ENCODE measurements at regions not wholly inside any gene's neighbourhood (a gene's known extent, or its start where the extent isn't known, plus 50 kb on each side); places are given as distances from the start of the nearest gene placed in this dataset.
"Not testable (repeated sequence)": the region's sequence is repeated elsewhere in the genome, so short reads cannot be mapped to it uniquely, and the experiment has no call there.

DNA sequence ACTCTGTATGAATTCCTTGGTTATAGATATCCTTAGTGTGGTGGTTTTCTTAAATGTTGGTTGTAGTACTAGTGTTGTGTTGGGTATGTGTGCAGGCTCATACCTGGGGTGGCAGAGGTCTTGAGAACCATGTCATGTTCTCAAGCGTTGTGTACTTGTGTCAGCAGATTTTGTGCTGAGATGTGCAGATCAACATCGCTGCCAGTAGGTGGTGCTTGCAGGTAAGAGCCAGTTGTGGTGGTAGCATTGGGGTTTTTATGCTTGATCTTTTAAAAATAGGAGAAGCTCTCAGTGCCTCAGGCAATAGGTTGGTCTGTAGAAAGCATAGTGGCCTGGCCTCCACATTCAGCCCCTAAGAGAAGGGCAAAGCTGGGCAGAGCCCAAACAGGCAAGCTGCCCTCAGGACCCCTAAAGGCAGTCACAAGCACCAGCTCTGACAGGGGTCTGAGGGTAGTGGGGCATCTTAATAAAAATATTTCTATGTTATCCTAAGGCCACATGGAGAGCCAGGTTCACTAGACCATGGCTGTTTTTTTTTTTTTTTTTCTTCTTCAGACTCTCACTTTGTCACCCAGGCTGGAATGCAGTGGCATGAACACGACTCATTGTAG lies 164.0 kb downstream of the IL20RB start:
- DNase-seq = no peak

DNA sequence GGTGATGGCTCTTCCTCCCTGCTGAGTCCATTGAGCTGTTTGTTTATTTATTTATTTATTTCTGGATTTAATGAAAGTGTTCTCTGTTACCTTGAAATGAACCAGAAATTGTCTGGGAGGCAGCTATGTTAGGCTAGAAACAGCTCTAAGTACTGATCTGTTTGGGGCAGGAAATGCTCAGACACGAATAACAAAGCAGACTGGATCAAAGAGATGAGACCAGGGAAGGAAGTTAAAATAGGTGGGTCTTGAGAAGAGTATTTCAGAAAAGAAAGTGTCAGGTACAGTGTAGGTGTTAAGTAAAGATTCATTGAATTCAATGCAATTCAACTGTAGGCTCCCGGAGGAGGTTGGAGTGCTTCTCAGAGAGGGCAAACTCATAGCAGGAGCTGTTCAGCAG lies 173.3 kb downstream of the IL20RB start:
- DNase-seq = no peak

DNA sequence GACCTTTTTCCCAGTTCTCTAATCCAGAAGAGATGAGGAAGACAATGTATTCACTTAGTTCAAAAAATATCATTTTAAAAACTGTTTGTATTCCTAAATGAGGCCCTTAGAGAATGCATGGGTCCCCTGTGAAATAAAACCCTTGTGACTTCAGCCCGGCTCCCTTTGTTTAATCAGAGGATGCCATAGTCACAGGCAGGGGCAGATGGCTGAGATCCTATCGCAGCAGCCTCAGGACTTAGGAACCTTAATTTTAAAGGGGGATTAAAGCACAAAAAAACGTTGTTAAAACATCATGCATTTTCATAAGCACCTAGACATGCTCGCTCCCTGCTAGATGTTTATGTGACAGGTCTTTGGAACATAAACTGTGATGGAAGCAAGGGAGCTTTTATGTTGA lies 176.6 kb downstream of the IL20RB start:
- DNase-seq = no peak

DNA sequence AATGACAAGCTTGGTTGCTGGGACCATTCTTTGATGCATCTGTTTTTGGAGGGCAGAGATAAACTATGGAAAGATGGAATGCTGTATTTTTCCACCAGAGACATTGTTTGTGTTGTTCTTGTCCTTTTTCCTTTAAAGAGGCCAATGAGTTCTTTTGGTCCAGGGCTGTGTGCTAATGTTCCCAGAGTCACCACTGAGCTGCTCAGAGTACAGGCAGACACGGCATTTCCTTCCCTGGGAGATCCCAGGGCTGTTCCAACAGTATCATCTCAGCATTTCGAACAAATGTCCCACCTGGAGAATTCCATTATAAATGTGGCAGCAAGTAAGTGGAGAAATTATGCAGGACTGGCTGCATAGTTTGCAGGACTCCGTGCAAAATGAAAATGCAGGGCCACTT lies 190.6 kb downstream of the IL20RB start:
- no peak for DNase-seq

DNA sequence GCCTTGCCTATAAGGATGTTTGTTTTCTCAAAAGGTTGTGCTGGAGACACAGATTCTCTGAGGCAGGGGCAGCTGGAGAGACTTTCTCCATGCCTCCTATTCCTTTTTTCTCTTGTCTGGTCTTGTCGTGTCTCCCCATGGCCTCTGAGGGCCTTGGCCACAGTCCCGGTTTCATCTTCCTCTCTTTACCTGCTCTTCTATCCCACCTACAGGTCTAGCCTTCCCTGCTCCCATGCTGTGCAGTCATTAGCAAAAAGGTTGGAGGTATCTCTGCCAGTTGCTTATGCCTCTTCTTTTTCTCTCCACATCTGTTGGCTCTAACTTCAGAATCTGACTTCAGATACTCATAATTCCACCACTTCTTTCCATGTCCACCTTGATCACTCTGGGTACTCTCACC lies 191.1 kb downstream of the IL20RB start:
- DNase-seq = no peak

DNA sequence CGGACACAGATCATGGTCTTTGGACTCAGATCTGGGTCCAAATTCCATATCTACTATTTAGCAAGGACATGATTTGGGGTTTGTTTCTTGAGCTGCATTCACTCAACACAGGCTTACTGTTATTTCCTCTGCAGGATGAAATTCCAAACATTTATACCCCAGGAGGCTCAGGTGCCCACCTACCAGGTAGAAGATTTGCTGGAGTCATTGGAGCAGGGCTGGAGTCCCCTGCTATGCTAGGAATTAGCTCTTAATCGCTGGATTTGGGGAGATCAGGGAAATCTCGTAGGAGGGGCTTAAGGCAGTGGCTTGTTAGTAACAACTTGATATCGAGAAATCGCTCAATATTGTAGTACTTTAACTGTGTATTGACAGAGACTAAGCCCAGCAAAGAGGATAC lies 193.0 kb downstream of the IL20RB start:
- no peak for DNase-seq

DNA sequence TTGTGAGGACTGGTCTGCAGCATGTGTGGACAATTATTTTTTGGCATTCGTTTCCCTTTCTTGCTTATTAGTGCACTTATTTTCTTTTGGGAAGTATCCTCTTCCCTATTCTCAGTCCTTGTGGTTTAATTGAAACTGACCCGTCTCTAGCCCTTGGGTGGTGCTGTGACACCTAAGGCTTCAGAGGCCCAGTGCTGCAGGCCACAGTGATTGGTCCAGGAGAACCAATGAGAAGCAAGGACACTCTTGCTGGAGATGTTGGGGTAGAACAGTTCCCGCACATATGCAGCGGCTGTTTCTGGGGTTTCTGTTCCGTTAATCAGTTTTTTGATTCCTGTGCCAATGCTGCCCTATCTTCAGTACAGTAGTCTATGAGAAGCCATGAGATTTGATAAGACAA lies 195.3 kb downstream of the IL20RB start:
- DNase-seq = not testable (repeated sequence)

DNA sequence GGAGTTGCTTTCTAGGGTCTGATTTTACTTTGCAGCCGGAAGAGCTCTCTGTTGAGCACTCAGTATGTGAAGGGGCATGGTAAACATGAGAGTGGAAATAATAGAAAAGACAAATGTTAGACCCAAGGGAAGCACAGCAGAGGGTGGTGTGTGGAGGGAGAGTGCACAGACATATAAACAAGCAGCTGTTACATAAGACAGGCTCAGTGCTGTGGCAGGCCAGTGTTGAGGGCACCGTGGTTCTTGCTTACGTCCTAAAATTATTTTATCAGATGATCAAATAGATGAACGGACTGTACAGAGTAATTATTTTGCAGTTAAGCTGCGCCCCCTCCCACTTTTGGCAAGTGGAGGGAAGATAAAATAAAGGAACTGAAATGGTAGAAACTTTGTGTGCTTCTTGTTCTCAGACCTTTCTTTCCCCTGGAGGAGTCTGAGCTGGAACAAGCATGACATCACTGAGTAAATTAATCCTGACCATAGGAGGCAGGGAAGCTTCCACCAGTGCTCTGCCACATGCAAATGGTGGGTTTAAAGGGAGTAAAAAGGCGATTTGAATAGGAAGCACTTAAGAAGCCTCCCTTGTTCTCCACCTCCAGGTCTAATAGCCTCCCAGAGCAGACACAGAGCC lies 205.6 kb downstream of the IL20RB start:
- no peak for DNase-seq

DNA sequence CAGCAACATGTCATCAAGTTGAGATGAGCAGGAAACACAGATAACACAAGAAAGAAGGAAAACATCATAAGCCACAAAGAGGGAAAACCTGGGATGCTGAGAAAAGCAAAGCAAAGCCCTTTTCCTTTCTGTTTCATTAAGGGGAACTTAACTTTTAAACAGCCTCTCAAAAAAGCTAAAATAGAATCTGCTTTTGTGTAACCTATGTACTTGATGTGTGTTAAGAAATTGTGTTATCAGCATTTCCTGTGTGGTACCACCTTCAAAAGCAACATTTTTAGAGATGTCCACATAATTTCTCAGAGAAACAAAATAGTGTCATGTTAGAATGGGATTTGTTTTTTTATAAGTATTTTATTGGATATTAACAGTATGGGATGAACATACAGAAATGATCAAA lies 206.2 kb downstream of the IL20RB start:
- DNase-seq = no peak

DNA sequence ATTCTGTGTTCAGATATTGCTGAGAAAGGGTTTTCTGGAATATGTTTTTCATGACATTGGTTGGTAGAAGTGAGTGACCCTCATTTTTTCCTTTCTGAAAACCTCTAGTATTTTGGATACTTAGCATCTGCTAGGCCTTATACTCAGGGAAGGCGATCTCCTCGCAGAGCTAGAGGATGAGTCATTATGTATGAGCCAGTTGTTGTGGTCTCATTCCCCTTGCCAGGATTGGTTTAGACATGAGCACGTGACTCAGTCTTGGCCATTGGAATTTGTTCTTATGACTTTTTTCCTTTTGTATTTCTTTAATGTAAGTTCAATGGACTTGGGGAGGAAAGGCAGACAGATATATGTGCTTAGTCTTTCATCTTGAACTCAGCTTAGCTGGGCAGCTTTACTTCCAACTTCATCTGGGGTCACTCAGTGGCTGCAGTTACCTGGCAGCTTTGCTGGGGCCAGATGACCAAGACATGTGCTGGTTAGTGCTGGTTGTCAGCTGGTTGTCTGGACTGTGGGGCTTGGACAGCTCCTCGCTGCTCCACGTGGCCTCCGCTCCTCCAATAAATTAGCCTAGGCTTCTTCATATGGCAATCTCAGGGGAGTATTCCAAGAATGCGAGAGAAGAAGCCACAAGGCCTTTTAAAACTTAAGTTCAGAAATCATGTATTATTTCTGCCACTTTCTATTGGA lies 207.5 kb downstream of the IL20RB start:
- DNase-seq = no peak

DNA sequence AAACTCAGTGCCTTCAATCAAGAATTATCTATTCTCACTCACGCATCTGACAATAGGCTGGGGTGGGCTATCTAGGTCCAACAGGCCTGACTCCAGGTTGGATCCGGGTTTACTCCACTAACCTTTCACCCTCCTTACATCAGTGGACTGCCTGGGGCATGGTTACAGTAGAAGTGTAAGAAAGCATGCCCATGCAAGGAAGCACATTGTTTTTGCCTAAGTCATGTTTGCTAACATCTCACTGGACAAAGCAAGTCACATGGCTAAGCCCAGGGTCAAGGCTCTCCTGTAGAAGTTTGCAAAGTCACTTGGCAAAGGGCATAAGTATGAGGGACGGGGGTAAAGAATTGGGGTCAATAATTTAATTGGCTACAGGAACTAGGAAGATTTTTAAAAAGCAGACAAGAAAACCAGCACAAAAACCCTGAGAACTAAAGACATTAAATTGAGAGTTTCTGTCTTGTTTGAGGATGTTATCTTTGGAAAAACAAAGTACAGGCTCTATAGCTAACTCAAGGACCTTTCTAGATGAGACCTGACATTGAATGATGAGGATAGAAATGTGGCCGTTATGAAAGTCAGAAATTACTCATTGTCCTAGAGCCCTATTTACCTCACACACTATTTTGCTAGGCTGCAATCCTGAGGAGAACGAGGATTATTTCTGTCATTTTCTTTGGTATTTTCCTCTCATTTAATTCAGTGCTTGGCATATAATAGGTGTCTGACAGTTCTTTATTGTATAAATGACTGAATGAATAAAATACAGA lies 214.2 kb downstream of the IL20RB start:
- DNase-seq = no peak

DNA sequence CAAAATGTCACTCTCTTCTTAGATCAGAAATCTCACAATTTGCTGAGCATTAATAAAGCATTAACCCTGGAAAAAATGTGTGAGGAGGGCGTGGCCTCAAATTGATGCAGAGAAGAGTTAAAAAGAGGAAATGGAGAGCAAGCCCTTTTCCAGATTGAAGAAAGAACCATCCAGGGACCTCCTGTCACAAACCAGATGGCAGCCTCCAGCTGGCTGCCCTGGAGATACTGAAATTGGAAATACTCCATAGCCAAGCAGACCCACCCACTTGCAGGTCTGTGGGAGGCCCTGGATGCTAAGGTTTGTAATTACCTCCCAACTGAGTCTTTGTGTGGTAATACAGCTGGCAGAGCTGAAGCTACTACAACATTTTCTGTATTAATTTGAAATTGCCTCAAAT lies 214.9 kb downstream of the IL20RB start:
- no peak for DNase-seq

DNA sequence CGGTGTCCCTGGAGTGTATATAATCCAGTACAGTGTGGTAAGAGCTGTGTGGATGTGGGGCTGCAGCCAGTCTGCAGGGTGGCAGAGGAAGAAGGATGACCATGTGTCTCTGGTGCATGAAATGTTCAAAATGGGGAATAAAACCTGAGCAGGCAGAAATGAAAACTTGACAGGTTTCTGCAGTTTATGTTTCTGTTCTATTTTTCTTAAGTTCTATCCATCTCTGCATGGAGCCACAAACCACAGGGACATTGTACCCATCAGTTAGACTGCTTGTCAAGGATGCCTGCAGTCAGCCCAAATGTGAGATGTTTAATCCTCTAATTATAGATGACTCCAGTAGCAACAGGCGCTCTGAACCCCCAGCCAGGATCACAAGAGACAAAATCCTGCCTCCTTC lies 216.7 kb downstream of the IL20RB start:
- DNase-seq = no peak

DNA sequence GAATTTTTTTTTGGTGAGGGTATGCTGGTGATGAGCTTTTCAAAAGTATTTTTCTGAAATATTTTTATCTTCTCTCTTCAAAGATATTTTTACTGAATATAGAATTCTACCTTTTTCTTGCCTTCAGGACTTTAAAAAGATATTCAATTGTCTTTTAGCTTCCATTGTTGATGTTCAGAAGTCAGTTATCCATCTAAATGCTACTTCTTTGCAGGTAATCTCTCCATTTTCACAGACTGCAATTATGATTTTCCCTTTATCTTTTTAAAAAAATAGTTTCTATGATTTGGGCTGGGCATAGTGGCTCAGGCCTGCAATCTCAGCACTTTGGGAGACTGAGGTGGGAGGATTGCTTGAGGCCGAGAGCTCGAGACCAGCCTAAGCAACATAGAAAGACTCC lies 222.4 kb downstream of the IL20RB start:
- DNase-seq = no peak

DNA sequence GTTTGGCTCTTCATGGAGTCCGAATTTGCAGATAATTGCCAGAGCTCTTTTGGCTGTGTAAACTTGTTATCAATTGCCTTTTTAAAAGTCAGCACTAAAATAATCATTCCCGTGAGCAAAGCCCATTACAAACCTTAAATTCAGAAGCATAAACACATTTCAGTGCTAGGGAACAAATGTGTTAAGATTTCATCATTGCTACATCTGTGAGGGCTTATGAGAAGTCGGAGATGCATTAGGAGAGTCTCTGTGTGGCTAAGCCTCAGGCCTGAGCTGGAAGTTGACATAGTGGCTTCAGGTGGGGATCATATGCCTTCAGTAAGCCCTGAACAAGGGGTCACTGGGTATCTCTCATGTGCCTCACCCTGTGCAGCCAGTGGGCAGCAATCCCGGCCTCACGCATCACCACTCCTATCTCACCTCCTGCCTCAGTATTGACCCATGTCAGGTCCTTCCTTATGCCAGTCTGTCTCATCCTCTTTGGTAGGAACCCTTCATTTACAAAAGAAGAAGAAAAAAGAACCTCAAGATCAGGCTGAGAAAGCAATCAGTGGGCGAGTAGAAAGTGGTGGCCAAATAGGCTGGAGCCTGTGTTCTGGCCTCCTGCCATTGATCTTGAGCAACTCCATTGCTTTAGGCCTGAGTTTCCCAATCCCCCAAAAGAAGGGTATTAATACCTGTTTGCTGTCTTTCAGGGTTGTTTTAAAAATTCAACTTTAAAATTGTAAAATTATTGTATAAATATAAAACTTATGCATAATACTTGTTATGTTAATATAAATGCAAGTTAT lies 233.5 kb downstream of the IL20RB start:
- no peak for DNase-seq

DNA sequence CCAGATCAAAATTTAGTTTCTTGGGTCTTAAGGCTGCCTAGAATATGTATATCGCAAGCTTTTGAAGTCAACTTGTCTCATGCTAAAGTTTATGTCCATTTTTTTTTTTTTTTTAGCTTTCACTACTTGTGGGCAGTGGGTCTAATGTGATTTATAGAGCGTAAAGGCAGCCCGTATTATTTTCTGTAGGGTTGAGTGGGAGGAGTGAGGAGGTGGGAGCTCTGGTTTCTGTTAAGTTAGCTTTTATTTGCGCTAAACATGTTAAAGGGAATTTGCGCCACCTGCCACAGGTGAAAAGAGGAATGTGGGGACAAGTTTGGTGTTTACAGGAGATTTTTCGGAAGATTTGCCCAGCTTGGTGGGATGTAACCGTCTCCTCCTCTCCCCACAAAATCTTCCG lies 234.2 kb downstream of the IL20RB start:
- no peak for DNase-seq

DNA sequence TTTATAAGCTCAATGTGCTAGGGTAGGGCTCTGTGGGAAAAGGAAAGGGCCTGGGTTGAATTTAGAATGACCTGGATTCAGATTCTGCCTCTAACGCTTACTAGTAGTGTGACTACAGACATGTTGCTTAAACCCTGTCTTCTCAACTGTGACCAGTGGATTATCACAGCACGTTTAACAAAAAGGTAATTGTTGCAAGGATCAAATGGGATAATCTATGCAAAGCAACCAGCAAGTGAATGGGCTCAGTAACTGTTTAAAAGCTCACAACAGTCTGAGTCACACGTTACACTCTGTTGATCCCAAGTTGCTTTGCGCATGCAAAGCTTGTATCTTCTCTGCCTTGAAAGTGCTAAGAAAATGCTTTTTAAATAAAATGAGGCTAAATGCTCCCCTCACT lies 236.5 kb downstream of the IL20RB start:
- DNase-seq = no peak

DNA sequence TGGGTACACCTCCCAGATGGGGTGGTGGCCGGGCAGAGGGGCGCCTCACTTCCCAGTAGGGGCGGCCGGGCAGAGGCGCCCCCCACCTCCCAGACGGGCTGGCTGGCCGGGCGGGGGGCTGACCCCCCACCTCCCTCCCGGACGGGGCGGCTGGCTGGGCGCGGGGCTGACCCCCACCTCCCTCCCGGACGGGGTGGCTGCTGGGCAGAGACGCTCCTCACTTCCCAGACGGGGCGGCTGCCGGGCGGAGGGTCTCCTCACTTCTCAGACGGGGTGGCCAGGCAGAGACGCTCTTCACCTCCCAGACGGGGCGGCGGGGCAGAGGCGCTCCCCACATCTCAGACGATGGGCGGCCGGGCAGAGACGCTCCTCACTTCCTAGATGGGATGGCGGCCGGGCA lies 240.6 kb downstream of the IL20RB start:
- DNase-seq = not testable (repeated sequence)

DNA sequence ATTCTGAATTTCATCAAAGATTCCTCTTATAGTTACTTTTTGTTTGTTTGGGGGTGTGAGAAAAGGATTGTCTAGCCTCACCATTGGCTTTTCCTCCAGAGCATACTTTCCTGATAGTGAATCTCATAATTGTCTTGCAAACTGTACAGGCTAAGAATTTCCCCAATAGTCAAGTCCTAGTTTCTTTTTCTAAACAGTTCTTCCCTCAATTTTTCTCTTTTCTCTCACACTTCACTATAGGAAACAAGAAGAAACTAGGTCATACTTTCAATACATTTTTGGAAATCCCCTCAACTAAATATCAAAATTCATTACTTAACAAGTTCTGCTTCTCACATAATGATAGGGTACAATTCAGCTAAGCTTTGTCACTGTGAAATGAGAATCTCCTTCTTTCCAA lies 241.9 kb downstream of the IL20RB start:
- no peak for DNase-seq

DNA sequence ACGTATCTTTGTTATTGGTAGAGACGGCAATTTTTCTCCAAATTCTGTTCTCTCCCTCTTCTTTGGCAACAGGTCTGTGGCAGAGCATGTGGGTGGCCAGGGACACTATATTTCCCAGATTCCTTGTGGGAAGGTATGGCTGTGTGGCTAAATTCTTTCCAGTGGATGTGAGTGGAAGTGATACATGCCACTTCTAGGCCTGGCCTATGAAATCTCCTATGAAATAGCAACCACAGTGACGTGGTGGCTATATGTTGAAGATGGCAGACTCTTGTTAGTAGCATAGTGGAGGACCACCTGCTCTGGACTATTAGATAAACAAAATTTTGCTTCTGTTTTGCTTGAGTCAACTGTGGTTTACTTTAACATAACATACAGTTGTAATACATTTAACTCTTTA lies 243.3 kb downstream of the IL20RB start:
- DNase-seq = no peak

DNA sequence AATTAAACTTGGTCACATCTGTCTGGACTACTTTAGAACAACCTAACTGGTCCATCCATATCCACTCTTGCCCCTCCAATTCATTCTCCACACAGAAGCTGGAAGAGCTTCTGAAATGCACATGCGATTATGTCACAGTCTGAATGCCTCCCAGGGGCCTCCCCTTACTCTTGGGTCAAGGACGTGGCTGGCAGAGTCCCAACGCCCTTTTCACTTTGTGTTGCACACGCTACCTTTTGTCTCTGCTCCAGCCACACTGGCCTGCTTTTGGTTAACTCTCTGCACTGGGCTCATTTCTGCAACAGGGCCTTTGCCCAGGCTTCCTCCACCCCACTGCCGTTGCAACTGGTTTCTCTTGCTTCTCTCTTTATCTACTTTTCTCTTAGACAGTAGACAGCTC lies 245.2 kb downstream of the IL20RB start:
- DNase-seq = no peak

DNA sequence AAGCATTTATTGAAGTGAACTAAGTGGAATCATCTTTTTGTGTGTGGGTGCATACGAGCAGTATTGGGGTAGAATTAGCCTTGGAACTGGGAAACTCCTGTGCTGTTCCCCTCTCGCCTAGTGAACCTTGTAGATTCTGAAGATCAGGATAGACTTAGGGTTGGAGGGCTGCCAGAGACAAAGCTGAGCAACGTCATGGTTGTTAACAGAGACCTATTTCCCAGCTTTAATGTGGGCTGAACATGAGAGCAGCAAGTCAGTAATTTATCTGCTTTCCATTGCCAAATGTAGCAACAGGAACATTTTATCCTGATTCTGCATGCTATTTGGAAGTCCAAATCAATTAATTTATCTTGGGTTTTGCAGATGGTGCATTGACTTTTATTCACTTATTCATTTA lies 246.6 kb downstream of the IL20RB start:
- no peak for DNase-seq

DNA sequence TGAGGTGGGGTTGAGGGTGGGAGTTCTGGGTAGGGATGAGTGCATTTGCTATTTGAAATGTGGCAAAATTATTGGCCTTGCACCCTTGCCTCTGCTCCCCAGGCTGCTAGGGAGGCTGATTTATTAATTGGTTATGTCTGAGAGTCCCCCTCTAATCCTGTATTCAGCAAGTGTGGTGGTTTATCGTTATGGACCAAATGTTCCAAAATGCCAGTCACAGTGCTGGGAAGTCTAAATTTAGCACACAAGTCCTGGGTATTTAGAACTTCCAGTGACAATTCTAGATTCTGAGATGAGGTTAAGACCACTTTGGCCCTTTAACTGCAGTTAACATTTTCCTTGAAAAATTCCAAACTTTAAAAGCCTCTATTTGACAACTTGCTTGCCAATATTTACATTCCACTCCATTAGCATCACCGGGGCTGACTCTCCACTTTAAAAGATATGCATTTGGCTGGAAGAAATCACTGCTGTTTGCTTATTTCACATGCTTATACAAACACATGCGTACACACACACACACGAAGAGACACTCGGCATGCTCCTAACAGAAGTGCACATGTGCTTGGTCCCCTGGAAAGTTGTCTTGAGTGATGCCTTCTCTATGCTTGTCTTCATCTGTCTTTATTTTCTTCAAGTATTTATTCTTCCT lies 247.7 kb downstream of the IL20RB start:
- DNase-seq = no peak
